ENCODE measurements at regions not wholly inside any gene's neighbourhood (a gene's known extent, or its start where the extent isn't known, plus 50 kb on each side); places are given as distances from the start of the nearest gene placed in this dataset.

DNA sequence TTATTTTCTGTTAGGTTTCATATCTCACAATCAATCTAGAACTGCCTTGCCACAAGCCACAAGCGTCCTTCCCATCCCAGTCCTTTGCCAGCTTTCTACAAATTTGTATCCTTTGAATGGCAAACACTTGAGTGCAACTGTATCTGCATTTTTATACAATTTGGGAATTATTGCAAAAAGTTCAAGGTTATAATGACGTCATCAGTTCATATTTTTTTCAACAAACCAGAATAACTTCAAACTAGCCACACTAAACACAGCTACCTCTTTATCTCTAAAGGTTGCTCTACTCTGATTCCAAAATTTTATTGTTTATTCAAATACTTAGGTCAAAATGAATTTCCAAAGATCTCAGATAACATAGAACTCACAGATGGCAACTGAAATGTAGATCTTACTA is 877.1 kb downstream of the TMEM182 start:
- TF ChIP-seq EGR1 (IDR thresholded peaks at IDR 0.05; ENCODE audit: low read depth in 2 of 2) (no peak), CTCF (IDR thresholded peaks at IDR 0.05; ENCODE audit: low read depth, low read length, missing input control) (no peak), JUND (IDR thresholded peaks at IDR 0.05) (no peak), ATF3 (IDR thresholded peaks at IDR 0.05) (no peak), REST (IDR thresholded peaks at IDR 0.05) (no peak), RAD21 (IDR thresholded peaks at IDR 0.05) (no peak), TAF1 (conservative IDR thresholded peaks at IDR 0.05) (no peak), YY1 (IDR thresholded peaks at IDR 0.05) (no peak)
